Liver (tissue), 8 donors: ENCODE measurements at regions not wholly inside any gene's neighbourhood (a gene's known extent, or its start where the extent isn't known, plus 50 kb on each side); places are given as distances from the start of the nearest gene placed in this dataset.

ENCODE experiments used
- DNase-seq: peaks from one replicate; pipeline ENCODE4 v3.0.0-alpha.2; 2017; ENCODE audit warnings: low spot score
- H3K27ac ChIP-seq, 2 donors: one replicate each; pipeline ENCODE4 v1.7.0; 2013; ENCODE audit warnings: inconsistent platforms in 2 of 2, low read length in 2 of 2, control low read depth in 1 of 2, low read depth in 1 of 2, mild to moderate bottlenecking in 1 of 2
- H3K27me3 ChIP-seq, 4 donors: one replicate each; pipeline versions ENCODE4 v1.6.1 to v1.7.0; 2013; ENCODE audit warnings: low read length in 3 of 4, inconsistent platforms in 1 of 4, mild to moderate bottlenecking in 1 of 4, moderate library complexity in 1 of 4; ENCODE audit not compliant: control insufficient read depth in 4 of 4, insufficient read depth in 4 of 4
- H3K36me3 ChIP-seq, 4 donors: one replicate each; pipeline versions ENCODE4 v1.6.1 to v1.7.0; 2013; ENCODE audit warnings: low read length in 3 of 4, mild to moderate bottlenecking in 3 of 4, low read depth in 1 of 4, moderate library complexity in 1 of 4; ENCODE audit not compliant: control insufficient read depth in 4 of 4, insufficient read depth in 3 of 4
- H3K4me1 ChIP-seq, 4 donors: one replicate each; pipeline versions ENCODE4 v1.6.1 to v1.7.0; 2013; ENCODE audit warnings: low read length in 3 of 4, mild to moderate bottlenecking in 3 of 4, moderate library complexity in 1 of 4; ENCODE audit not compliant: control insufficient read depth in 4 of 4, insufficient read depth in 4 of 4
- H3K4me3 ChIP-seq, 3 donors: one replicate each; pipeline versions ENCODE4 v1.6.1 to v1.7.0; 2013; ENCODE audit warnings: low read length in 3 of 3, control low read depth in 1 of 3, low read depth in 1 of 3, mild to moderate bottlenecking in 1 of 3
- H3K9ac ChIP-seq, 2 donors: one replicate each; pipeline ENCODE4 v1.7.0; 2013; ENCODE audit warnings: low read length in 2 of 2, mild to moderate bottlenecking in 2 of 2, moderate library complexity in 2 of 2, control low read depth in 1 of 2, low read depth in 1 of 2
- H3K9me3 ChIP-seq, 4 donors: one replicate each; pipeline versions ENCODE4 v1.6.1 to v1.7.0; 2013; ENCODE audit warnings: low read length in 3 of 4; ENCODE audit not compliant: control insufficient read depth in 4 of 4
- EGR1 ChIP-seq, 2 donors: IDR thresholded peaks; 2 replicates each; pipeline ENCODE4 v1.6.1; 2016 to 2018; ENCODE audit warnings: antibody characterized with exemption in 2 of 2, low read depth in 2 of 2
- FOXA1 ChIP-seq: IDR thresholded peaks from 2 replicates; pipeline ENCODE4 v1.6.1; 2016; ENCODE audit warnings: antibody characterized with exemption
- FOXA2 ChIP-seq: IDR thresholded peaks from 2 replicates; pipeline ENCODE4 v1.6.1; 2016; ENCODE audit warnings: antibody characterized with exemption
- GABPA ChIP-seq, 2 donors: IDR thresholded peaks in 1 of 2; conservative IDR thresholded peaks in 1 of 2; 2 replicates each; pipeline ENCODE4 v1.6.1; 2016; ENCODE audit warnings: antibody characterized with exemption in 2 of 2, mild to moderate bottlenecking in 1 of 2, moderate library complexity in 1 of 2
- HNF4A ChIP-seq, 2 donors: conservative IDR thresholded peaks; 2 replicates each; pipeline ENCODE4 v1.6.1; 2016; ENCODE audit warnings: antibody characterized with exemption in 2 of 2, mild to moderate bottlenecking in 2 of 2
- HNF4G ChIP-seq: IDR thresholded peaks from 2 replicates; pipeline ENCODE4 v1.6.1; 2016; ENCODE audit warnings: antibody characterized with exemption
- RAD21 ChIP-seq, 2 donors: IDR thresholded peaks; 2 replicates each; pipeline ENCODE4 v1.6.1; 2016; ENCODE audit warnings: antibody characterized with exemption in 2 of 2, mild to moderate bottlenecking in 2 of 2
- RXRA ChIP-seq, 2 donors: IDR thresholded peaks; 2 replicates each; pipeline ENCODE4 v1.6.1; 2017 to 2018; ENCODE audit warnings: antibody characterized with exemption in 2 of 2, mild to moderate bottlenecking in 1 of 2
- SP1 ChIP-seq: IDR thresholded peaks from 2 replicates; pipeline ENCODE4 v1.6.1; 2018; ENCODE audit warnings: antibody characterized with exemption, mild to moderate bottlenecking
- TAF1 ChIP-seq: conservative IDR thresholded peaks from 2 replicates; pipeline ENCODE4 v1.6.1; 2016; ENCODE audit warnings: antibody characterized with exemption, mild to moderate bottlenecking
- YY1 ChIP-seq: IDR thresholded peaks from 2 replicates; pipeline ENCODE4 v1.6.1; 2016; ENCODE audit warnings: antibody characterized with exemption, mild to moderate bottlenecking
- WGBS: extraction: QIAGEN DNeasy Blood & Tissue Kit; methylation state at CpG from one replicate; pipeline ENCODE4 v1.1.7; 2013; 5-methylcytosine and 5-hydroxymethylcytosine counted together
- TF ChIP-seq, protein P1 (sequence below): IDR thresholded peaks from 2 replicates; pipeline ENCODE4 v1.6.1; 2016; ENCODE audit warnings: antibody characterized with exemption
- TF ChIP-seq, protein P2 (sequence below): IDR thresholded peaks from 2 replicates; pipeline ENCODE4 v1.6.1; 2016; ENCODE audit warnings: antibody characterized with exemption
- TF ChIP-seq, protein P3 (sequence below): IDR thresholded peaks from 2 replicates; pipeline ENCODE4 v1.6.1; 2016; ENCODE audit warnings: antibody characterized with exemption
- TF ChIP-seq, protein P4 (sequence below): IDR thresholded peaks from 2 replicates; pipeline ENCODE4 v1.6.1; 2016; ENCODE audit warnings: antibody characterized with exemption, mild to moderate bottlenecking
- TF ChIP-seq, protein P5 (sequence below): fragments of 150-350 bp; IDR thresholded peaks from 2 replicates; pipeline ENCODE4 v1.5.1; 2017; ENCODE audit warnings: improper control_type of control experiment, low read depth, low read length; ENCODE audit not compliant: missing input control
- donor health status: healthy.
- donor health status: healthy.
- donor health status: healthy.
- donor health status: healthy.
- donor health status: healthy.

DNA sequence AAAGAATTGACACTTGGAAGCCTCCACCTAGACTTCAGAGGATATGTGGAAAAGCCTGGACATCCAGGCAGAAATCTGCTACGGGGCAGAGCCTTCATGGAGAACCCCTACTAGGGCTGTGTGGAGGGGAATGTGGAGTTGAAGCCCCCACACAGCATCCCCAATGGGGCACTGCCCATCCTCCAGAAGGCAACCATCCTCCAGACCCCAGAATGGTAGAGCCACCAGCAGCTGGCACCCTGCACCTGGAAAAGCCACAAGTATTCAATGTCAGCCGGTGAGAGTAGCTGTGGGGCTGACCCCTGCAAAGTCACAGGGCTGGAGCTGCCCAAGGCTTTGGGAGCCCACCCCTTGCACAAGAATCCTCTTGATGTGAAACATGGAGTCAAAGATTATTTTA is 53.6 kb upstream of the SNTG2 start:
- no peak for DNase-seq
- no peak overlapping the region for H3K9ac ChIP-seq
- H3K27me3 ChIP-seq = peaks cover 0 to 6% (median 2%) of the 10 kb centered on the region in 4 donors
- WGBS = 95% methylated on average over 2 of the region's 2 CpGs
- H3K4me1 ChIP-seq = no peaks in the 10 kb centered on the region
- no peaks in the 10 kb centered on the region for H3K36me3 ChIP-seq
- peaks cover 2 to 7% (median 5%) of the 10 kb centered on the region in 4 donors for H3K9me3 ChIP-seq
- H3K27ac ChIP-seq = no peak overlapping the region
- no peak for TF ChIP-seq HNF4G
- TF ChIP-seq RAD21 (IDR thresholded peaks at IDR 0.05) = no peak
- TF ChIP-seq, protein P1, sequence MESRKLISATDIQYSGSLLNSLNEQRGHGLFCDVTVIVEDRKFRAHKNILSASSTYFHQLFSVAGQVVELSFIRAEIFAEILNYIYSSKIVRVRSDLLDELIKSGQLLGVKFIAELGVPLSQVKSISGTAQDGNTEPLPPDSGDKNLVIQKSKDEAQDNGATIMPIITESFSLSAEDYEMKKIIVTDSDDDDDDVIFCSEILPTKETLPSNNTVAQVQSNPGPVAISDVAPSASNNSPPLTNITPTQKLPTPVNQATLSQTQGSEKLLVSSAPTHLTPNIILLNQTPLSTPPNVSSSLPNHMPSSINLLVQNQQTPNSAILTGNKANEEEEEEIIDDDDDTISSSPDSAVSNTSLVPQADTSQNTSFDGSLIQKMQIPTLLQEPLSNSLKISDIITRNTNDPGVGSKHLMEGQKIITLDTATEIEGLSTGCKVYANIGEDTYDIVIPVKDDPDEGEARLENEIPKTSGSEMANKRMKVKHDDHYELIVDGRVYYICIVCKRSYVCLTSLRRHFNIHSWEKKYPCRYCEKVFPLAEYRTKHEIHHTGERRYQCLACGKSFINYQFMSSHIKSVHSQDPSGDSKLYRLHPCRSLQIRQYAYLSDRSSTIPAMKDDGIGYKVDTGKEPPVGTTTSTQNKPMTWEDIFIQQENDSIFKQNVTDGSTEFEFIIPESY = no peak
- TF ChIP-seq TAF1 = no peak
- TF ChIP-seq, protein P2, sequence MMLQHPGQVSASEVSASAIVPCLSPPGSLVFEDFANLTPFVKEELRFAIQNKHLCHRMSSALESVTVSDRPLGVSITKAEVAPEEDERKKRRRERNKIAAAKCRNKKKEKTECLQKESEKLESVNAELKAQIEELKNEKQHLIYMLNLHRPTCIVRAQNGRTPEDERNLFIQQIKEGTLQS = no peak
- no peak for TF ChIP-seq GABPA (IDR thresholded peaks at IDR 0.05 in 1 of 2, conservative IDR thresholded peaks at IDR 0.05 in 1 of 2)
- TF ChIP-seq, protein P3, sequence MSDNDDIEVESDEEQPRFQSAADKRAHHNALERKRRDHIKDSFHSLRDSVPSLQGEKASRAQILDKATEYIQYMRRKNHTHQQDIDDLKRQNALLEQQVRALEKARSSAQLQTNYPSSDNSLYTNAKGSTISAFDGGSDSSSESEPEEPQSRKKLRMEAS = no peak
- TF ChIP-seq SP1 = no peak
- TF ChIP-seq YY1 = no peak
- TF ChIP-seq RXRA (IDR thresholded peaks at IDR 0.05) = no peak
- TF ChIP-seq, protein P4, sequence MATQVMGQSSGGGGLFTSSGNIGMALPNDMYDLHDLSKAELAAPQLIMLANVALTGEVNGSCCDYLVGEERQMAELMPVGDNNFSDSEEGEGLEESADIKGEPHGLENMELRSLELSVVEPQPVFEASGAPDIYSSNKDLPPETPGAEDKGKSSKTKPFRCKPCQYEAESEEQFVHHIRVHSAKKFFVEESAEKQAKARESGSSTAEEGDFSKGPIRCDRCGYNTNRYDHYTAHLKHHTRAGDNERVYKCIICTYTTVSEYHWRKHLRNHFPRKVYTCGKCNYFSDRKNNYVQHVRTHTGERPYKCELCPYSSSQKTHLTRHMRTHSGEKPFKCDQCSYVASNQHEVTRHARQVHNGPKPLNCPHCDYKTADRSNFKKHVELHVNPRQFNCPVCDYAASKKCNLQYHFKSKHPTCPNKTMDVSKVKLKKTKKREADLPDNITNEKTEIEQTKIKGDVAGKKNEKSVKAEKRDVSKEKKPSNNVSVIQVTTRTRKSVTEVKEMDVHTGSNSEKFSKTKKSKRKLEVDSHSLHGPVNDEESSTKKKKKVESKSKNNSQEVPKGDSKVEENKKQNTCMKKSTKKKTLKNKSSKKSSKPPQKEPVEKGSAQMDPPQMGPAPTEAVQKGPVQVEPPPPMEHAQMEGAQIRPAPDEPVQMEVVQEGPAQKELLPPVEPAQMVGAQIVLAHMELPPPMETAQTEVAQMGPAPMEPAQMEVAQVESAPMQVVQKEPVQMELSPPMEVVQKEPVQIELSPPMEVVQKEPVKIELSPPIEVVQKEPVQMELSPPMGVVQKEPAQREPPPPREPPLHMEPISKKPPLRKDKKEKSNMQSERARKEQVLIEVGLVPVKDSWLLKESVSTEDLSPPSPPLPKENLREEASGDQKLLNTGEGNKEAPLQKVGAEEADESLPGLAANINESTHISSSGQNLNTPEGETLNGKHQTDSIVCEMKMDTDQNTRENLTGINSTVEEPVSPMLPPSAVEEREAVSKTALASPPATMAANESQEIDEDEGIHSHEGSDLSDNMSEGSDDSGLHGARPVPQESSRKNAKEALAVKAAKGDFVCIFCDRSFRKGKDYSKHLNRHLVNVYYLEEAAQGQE = no peak
- no peak for TF ChIP-seq EGR1 (IDR thresholded peaks at IDR 0.05; ENCODE audit: low read depth in 2 of 2)
- no peak for TF ChIP-seq HNF4A (conservative IDR thresholded peaks at IDR 0.05)
- TF ChIP-seq FOXA1 = no peak
- no peak for TF ChIP-seq FOXA2
- TF ChIP-seq, protein P5, sequence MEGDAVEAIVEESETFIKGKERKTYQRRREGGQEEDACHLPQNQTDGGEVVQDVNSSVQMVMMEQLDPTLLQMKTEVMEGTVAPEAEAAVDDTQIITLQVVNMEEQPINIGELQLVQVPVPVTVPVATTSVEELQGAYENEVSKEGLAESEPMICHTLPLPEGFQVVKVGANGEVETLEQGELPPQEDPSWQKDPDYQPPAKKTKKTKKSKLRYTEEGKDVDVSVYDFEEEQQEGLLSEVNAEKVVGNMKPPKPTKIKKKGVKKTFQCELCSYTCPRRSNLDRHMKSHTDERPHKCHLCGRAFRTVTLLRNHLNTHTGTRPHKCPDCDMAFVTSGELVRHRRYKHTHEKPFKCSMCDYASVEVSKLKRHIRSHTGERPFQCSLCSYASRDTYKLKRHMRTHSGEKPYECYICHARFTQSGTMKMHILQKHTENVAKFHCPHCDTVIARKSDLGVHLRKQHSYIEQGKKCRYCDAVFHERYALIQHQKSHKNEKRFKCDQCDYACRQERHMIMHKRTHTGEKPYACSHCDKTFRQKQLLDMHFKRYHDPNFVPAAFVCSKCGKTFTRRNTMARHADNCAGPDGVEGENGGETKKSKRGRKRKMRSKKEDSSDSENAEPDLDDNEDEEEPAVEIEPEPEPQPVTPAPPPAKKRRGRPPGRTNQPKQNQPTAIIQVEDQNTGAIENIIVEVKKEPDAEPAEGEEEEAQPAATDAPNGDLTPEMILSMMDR = no peak
- no peak overlapping the region for H3K4me3 ChIP-seq

DNA sequence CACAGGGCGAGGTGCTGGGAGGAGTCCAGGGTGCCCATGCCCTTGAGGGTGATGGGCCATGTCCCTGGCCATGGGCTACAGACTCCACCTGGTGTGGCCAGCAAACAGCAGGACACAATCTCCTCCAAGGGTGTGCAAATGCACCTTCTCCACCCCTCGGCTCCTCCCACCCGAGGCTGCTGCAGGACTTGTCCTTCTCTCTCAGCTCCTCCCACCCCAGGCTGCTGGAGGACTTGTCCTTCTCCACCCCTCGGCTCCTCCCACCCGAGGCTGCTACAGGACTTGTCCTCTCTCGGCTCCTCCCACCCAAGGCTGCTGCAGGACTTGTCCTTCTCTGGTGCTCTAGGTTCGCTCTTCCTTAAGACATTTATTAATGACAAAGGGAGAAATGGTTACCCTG is 57.3 kb upstream of the SNTG2 start:
- WGBS = 43% methylated on average over 7 of the region's 7 CpGs
- peak; percentile 17 for DNase-seq
- TF ChIP-seq, protein P1 = no peak
- TF ChIP-seq RXRA (IDR thresholded peaks at IDR 0.05) = no peak
- TF ChIP-seq GABPA (IDR thresholded peaks at IDR 0.05 in 1 of 2, conservative IDR thresholded peaks at IDR 0.05 in 1 of 2) = no peak
- no peak for TF ChIP-seq EGR1 (IDR thresholded peaks at IDR 0.05; ENCODE audit: low read depth in 2 of 2)
- TF ChIP-seq, protein P4 = no peak

More for the DNA sequence above, 57.3 kb upstream of the SNTG2 start:
- H3K9ac ChIP-seq = no peak overlapping the region
- no peak overlapping the region for H3K27ac ChIP-seq
- H3K27me3 ChIP-seq = peaks cover 0 to 6% (median 2%) of the 10 kb centered on the region in 4 donors
- H3K36me3 ChIP-seq = no peaks in the 10 kb centered on the region
- H3K9me3 ChIP-seq = peaks cover 0 to 7% (median 1%) of the 10 kb centered on the region in 4 donors
- no peak overlapping the region for H3K4me3 ChIP-seq
- no peaks in the 10 kb centered on the region for H3K4me1 ChIP-seq
